K562 (cell line): ENCODE measurements at regions not wholly inside any gene's neighbourhood (a gene's known extent, or its start where the extent isn't known, plus 50 kb on each side); places are given as distances from the start of the nearest gene placed in this dataset.

Experiments used
- CTCF ChIP-seq, 3 experiments: IDR thresholded peaks in 2 of 3; conservative IDR thresholded peaks in 1 of 3; 2 replicates each; pipeline ENCODE4 v1.5.1; 2011 to 2012; ENCODE audit warnings: low read length in 3 of 3, mild to moderate bottlenecking in 3 of 3, control low read depth in 2 of 3, improper control_type of control experiment in 1 of 3, inconsistent platforms in 1 of 3, low read depth in 1 of 3, mixed read lengths in 1 of 3, moderate library complexity in 1 of 3; ENCODE audit not compliant: insufficient read depth in 2 of 3
- EP300 ChIP-seq: IDR thresholded peaks from 2 replicates; pipeline ENCODE4 v1.6.1; 2012; ENCODE audit warnings: low read length, improper control_type of control experiment
- POLR2A ChIP-seq: fragments of 450-650 bp; conservative IDR thresholded peaks from 2 replicates; pipeline ENCODE4 v1.6.1; 2016
- POLR2AphosphoS2 ChIP-seq: IDR thresholded peaks from 2 replicates; pipeline ENCODE4 v1.6.1; 2012; ENCODE audit warnings: low read length, improper control_type of control experiment
- REST ChIP-seq, 2 experiments: fragments of 450-650 bp; formaldehyde crosslinking in 1 of 2; IDR thresholded peaks; 2 replicates each; pipeline versions ENCODE4 v1.4.0 to v1.6.1; 2014 to 2020; ENCODE audit warnings: mild to moderate bottlenecking in 2 of 2, borderline replicate concordance in 1 of 2, low read depth in 1 of 2
- STAT5A ChIP-seq: IDR thresholded peaks from 2 replicates; pipeline ENCODE4 v1.6.1; 2012; ENCODE audit warnings: low read length, inconsistent platforms, borderline replicate concordance

- TF ChIP-seq POLR2A (no peak), CTCF (IDR thresholded peaks at IDR 0.05 in 2 of 3, conservative IDR thresholded peaks at IDR 0.05 in 1 of 3; ENCODE audit: insufficient read depth in 2 of 3, low read depth in 1 of 3, low read length in 3 of 3) (no peak), EP300 (no peak), STAT5A (no peak), POLR2AphosphoS2 (no peak), REST (IDR thresholded peaks at IDR 0.05; ENCODE audit: borderline replicate concordance) (no peak), REST (CRISPR knock-in tag; IDR thresholded peaks at IDR 0.05; ENCODE audit: low read depth) (no peak)
These were observed 65.0 kb downstream of the NCOR2 start for GRCh38 chr12:124502379-124502778.
